ENCODE measurements at regions not wholly inside any gene's neighbourhood (a gene's known extent, or its start where the extent isn't known, plus 50 kb on each side); places are given as distances from the start of the nearest gene placed in this dataset.
"Not testable (repeated sequence)": the region's sequence is repeated elsewhere in the genome, so short reads cannot be mapped to it uniquely, and the experiment has no call there.

GRCh38 chr4:184335520-184335919 is 117.8 kb upstream of the ENPP6 start:
- Histone ChIP-seq H3K27me3 (no peaks in the 10 kb centered on the region), H3K27ac (peak overlapping the region in 1 of 2 donors; percentile 53), H3K4me3 (no peak overlapping the region), H3K9me3 (peaks cover 0 to 12% of the 10 kb centered on the region in 2 donors), H3K36me3 (no peaks in the 10 kb centered on the region), H3K4me1 (peaks cover 0 to 64% of the 10 kb centered on the region in 2 donors)
- DNase-seq (no peak), ATAC-seq (no peak)
- intact Hi-C loops (cut with DNase I) = no loop called here
- no peak for TF ChIP-seq CTCF (IDR thresholded peaks at IDR 0.05)

- H3K4me3 ChIP-seq; ATAC-seq; H3K27me3 ChIP-seq; H3K36me3 ChIP-seq; DNase-seq; intact Hi-C loops (cut with DNase I): not testable (repeated sequence)
- Histone ChIP-seq H3K27ac (peak overlapping the region in 1 of 2 donors; percentile 84), H3K4me1 (peaks cover 0 to 72% of the 10 kb centered on the region in 2 donors), H3K9me3 (peaks cover 0 to 12% of the 10 kb centered on the region in 2 donors)
Observed at GRCh38 chr4:184333446-184333845, 115.8 kb upstream of the ENPP6 start.

DNA sequence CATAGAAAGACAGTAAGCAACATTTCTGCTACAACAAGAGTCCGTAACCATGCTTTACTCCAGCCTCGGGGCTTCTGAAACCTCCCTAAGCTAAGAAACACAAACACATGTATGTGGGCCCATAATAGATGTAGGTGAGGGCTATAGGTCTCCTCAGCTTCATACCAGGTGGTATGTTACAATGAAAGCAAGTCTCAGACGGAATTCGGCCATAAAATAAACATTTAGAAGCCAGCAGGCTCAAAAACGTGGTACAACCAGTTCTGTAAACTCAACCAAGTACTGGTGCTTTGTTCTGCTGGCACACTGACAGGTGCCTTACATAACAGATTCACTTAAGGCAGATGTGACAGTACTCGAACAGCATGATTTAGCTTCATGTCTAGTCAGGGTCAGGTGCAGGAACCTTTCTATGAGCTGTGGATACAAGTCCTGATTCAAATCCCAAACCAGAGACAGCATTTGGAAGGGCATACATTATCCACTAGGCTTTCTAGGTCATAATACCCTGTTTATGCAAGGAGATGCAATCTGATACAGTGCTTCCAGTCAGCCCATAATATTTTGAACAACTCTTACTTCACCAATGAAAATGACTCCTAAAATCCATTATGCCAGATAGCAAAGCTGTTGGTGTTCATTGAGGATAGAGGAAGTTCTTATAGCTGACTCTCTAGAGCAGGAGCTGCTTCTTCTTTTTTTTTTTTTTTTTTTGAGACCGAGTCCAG is 113.8 kb upstream of the ENPP6 start:
- no peaks in the 10 kb centered on the region for H3K9me3 ChIP-seq
- DNase-seq (peak in 2 of 4 donors; percentile 58 to 71), ATAC-seq (peak; percentile 69)
- no peak for TF ChIP-seq CTCF (IDR thresholded peaks at IDR 0.05)
- no peaks in the 10 kb centered on the region for H3K27me3 ChIP-seq
- H3K4me1 ChIP-seq = peaks cover 0 to 79% of the 10 kb centered on the region in 2 donors
- H3K36me3 ChIP-seq = no peaks in the 10 kb centered on the region
- intact Hi-C loops (cut with DNase I) = no loop called here
- no peak overlapping the region for H3K4me3 ChIP-seq
- H3K27ac ChIP-seq = peak overlapping the region; percentile 65 to 84

GRCh38 chr4:184330517-184331094 is 112.9 kb upstream of the ENPP6 start:
- ATAC-seq = peak; percentile 69
- H3K36me3 ChIP-seq; DNase-seq; H3K9me3 ChIP-seq; H3K4me3 ChIP-seq; H3K27me3 ChIP-seq; intact Hi-C loops (cut with DNase I): not testable (repeated sequence)
- Histone ChIP-seq H3K4me1 (peaks cover 0 to 77% of the 10 kb centered on the region in 2 donors), H3K27ac (peak overlapping the region; percentile 65 to 84)

GRCh38 chr4:184329659-184330400 is 112.2 kb upstream of the ENPP6 start:
- peaks cover 0 to 69% of the 10 kb centered on the region in 2 donors for H3K4me1 ChIP-seq
- H3K4me3 ChIP-seq = no peak overlapping the region
- no peak for TF ChIP-seq CTCF (IDR thresholded peaks at IDR 0.05)
- H3K9me3 ChIP-seq = no peaks in the 10 kb centered on the region
- H3K27me3 ChIP-seq = no peaks in the 10 kb centered on the region
- intact Hi-C loops (cut with DNase I) = no loop called here
- DNase-seq (peak in 2 of 4 donors; percentile 37 to 90), ATAC-seq (no peak)
- peak overlapping the region in 1 of 2 donors; percentile 84 for H3K27ac ChIP-seq
- H3K36me3 ChIP-seq = no peaks in the 10 kb centered on the region

DNA sequence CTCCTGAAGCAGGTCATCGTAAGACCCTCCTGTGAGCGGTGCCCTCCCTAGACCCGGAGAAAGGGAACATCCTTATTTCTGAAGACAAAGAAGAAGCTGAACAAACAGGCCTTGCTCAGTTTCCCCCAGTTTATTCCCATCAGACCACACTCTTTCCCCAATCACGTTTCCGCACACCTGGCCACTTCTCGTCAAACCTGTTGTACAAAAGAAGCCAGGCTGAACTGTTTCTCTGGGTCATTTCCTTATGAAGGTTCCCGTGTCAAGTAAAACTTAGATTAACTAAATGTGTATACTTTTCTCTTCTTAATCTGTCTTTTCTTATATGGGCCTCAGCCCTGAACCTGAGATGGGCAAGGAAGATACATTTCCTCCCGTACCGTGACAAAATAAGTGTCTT is 111.6 kb upstream of the ENPP6 start:
- H3K36me3 ChIP-seq = no peaks in the 10 kb centered on the region
- TF ChIP-seq CTCF (IDR thresholded peaks at IDR 0.05) = no peak
- no peak for ATAC-seq

More for the DNA sequence above, 111.6 kb upstream of the ENPP6 start:
- H3K27me3 ChIP-seq = no peaks in the 10 kb centered on the region
- DNase-seq = peak in 1 of 4 donors; percentile 48
- H3K4me3 ChIP-seq = no peak overlapping the region
- intact Hi-C loops (cut with DNase I) = no loop called here
- peaks cover 0 to 63% of the 10 kb centered on the region in 2 donors for H3K4me1 ChIP-seq
- peak overlapping the region in 1 of 2 donors; percentile 84 for H3K27ac ChIP-seq
- no peaks in the 10 kb centered on the region for H3K9me3 ChIP-seq

Data from left lung (tissue), 4 donors.